OCI-LY1 (cell line): ENCODE measurements at regions not wholly inside any gene's neighbourhood (a gene's known extent, or its start where the extent isn't known, plus 50 kb on each side); places are given as distances from the start of the nearest gene placed in this dataset.

Experiments used
- H2AFZ ChIP-seq: fragments of 200-600 bp; sonication (generic), shearing (Covaris generic); 2 replicates; pipeline ENCODE4 v1.6.0; 2014; ENCODE audit warnings: antibody characterized with exemption, mild to moderate bottlenecking, low read length
- H3F3A ChIP-seq: fragments of 200-600 bp; sonication (generic), shearing (Covaris generic); 2 replicates; pipeline ENCODE4 v1.6.0; 2014; ENCODE audit warnings: mild to moderate bottlenecking, antibody characterized with exemption, low read length, moderate library complexity; ENCODE audit not compliant: insufficient read depth
- H3K27ac ChIP-seq: fragments of 200-600 bp; sonication (generic); 2 replicates; pipeline ENCODE4 v1.5.1; 2014; ENCODE audit warnings: low read length, mixed run types, mild to moderate bottlenecking, low read depth; ENCODE audit not compliant: poor library complexity, severe bottlenecking
- H3K27me3 ChIP-seq: fragments of 200-600 bp; sonication (generic); 2 replicates; pipeline ENCODE4 v1.6.0; 2014; ENCODE audit warnings: antibody characterized with exemption, mild to moderate bottlenecking, low read length, moderate library complexity; ENCODE audit not compliant: insufficient read depth
- H3K36me3 ChIP-seq: fragments of 200-600 bp; sonication (generic); 2 replicates; pipeline ENCODE4 v1.6.1; 2014; ENCODE audit warnings: mild to moderate bottlenecking, antibody characterized with exemption, low read length, moderate library complexity, mixed read lengths; ENCODE audit not compliant: insufficient read depth
- H3K4me1 ChIP-seq: fragments of 200-600 bp; sonication (generic); 2 replicates; pipeline ENCODE4 v1.5.1; 2014; ENCODE audit warnings: mild to moderate bottlenecking, low read length, moderate library complexity; ENCODE audit not compliant: insufficient read depth, severe bottlenecking
- H3K4me2 ChIP-seq: fragments of 200-600 bp; sonication (generic), shearing (Covaris generic); 2 replicates; pipeline ENCODE4 v1.6.1; 2014; ENCODE audit warnings: low read length
- H3K4me3 ChIP-seq: fragments of 200-600 bp; sonication (generic); 2 replicates; pipeline ENCODE4 v1.5.1; 2014; ENCODE audit warnings: low read length, low read depth, mild to moderate bottlenecking, mixed read lengths; ENCODE audit not compliant: poor library complexity, severe bottlenecking
- H3K79me2 ChIP-seq: fragments of 200-600 bp; shearing (Covaris generic); 2 replicates; pipeline ENCODE4 v1.6.1; 2016; ENCODE audit warnings: mixed run types, low read length, mixed read lengths; ENCODE audit not compliant: insufficient read depth
- H3K9ac ChIP-seq: fragments of 200-600 bp; sonication (generic), shearing (Covaris generic); 2 replicates; pipeline ENCODE4 v1.6.1; 2014; ENCODE audit warnings: mild to moderate bottlenecking, low read length, mixed read lengths
- H3K9me2 ChIP-seq: fragments of 200-600 bp; sonication (generic), shearing (Covaris generic); 2 replicates; pipeline ENCODE4 v1.6.1; 2014; ENCODE audit warnings: low read depth, mild to moderate bottlenecking, low read length, mixed read lengths
- H3K9me3 ChIP-seq: fragments of 200-600 bp; shearing (Covaris generic); 2 replicates; pipeline ENCODE4 v1.6.1; 2014; ENCODE audit warnings: low read length, mixed read lengths
- H4K20me1 ChIP-seq: fragments of 200-600 bp; sonication (generic), shearing (Covaris generic); 2 replicates; pipeline ENCODE4 v1.6.0; 2016; ENCODE audit warnings: mild to moderate bottlenecking, low read length; ENCODE audit not compliant: insufficient read depth
- EZH2 ChIP-seq: fragments of 200-600 bp; sonication (generic), shearing (Covaris generic); IDR thresholded peaks from 2 replicates; pipeline ENCODE4 v1.8.0; 2017; ENCODE audit warnings: borderline replicate concordance, mixed run types, mild to moderate bottlenecking, antibody characterized with exemption, low read length, moderate library complexity, mixed read lengths
- TF ChIP-seq, protein P1 (sequence below): fragments of 200-600 bp; sonication (generic), shearing (Covaris generic); IDR thresholded peaks from 2 replicates; pipeline ENCODE4 v1.5.1; 2017; ENCODE audit warnings: mild to moderate bottlenecking, antibody characterized with exemption, low read length, moderate library complexity, mixed read lengths

DNA sequence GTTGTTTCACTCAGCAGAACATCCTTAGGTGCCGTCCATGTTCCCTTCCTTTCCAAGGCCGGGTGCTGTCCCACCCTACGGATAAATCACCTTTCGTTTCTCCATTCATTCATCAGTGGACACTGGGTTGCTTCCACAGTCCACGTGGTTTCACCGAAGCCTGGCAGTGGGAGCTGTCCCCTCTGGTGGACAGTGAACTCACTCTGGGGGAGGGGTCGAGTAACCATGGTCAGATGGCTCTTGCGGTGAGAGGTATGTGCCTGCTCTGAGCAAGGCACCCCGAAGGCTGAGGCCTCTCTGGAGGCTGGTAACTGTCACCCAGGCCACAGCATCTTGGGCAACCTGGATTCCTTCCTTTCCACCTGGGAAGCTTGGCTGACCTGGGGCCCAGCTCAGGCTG is 61.5 kb upstream of the TWIST2 start:
- Histone ChIP-seq H3K27me3 (peaks cover 5% of the 10 kb centered on the region), H2AFZ (no peak overlapping the region), H3K4me3 (no peak overlapping the region)

GRCh38 chr2:238786792-238787490 is 60.9 kb upstream of the TWIST2 start:
- H3F3A ChIP-seq, result no peaks in the 10 kb centered on the region
- no peak overlapping the region for H3K4me3 ChIP-seq
- H3K36me3 ChIP-seq, result no peaks in the 10 kb centered on the region
- peaks cover 5% of the 10 kb centered on the region for H3K27me3 ChIP-seq
- no peaks in the 10 kb centered on the region for H3K79me2 ChIP-seq
- no peaks in the 10 kb centered on the region for H3K9me2 ChIP-seq
- H3K4me1 ChIP-seq, result no peaks in the 10 kb centered on the region
- H3K9ac ChIP-seq, result no peak overlapping the region
- no peaks in the 10 kb centered on the region for H4K20me1 ChIP-seq
- no peak overlapping the region for H2AFZ ChIP-seq
- H3K9me3 ChIP-seq, result no peaks in the 10 kb centered on the region
- H3K27ac ChIP-seq, result no peak overlapping the region
- H3K4me2 ChIP-seq, result no peak overlapping the region
- TF ChIP-seq, protein P1, sequence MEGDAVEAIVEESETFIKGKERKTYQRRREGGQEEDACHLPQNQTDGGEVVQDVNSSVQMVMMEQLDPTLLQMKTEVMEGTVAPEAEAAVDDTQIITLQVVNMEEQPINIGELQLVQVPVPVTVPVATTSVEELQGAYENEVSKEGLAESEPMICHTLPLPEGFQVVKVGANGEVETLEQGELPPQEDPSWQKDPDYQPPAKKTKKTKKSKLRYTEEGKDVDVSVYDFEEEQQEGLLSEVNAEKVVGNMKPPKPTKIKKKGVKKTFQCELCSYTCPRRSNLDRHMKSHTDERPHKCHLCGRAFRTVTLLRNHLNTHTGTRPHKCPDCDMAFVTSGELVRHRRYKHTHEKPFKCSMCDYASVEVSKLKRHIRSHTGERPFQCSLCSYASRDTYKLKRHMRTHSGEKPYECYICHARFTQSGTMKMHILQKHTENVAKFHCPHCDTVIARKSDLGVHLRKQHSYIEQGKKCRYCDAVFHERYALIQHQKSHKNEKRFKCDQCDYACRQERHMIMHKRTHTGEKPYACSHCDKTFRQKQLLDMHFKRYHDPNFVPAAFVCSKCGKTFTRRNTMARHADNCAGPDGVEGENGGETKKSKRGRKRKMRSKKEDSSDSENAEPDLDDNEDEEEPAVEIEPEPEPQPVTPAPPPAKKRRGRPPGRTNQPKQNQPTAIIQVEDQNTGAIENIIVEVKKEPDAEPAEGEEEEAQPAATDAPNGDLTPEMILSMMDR, result no peak
- no peak for TF ChIP-seq EZH2

More for the DNA sequence above, 61.5 kb upstream of the TWIST2 start:
- Histone ChIP-seq H3K27ac (no peak overlapping the region), H3K9me2 (no peaks in the 10 kb centered on the region), H4K20me1 (no peaks in the 10 kb centered on the region), H3K9me3 (no peaks in the 10 kb centered on the region), H3K36me3 (no peaks in the 10 kb centered on the region), H3F3A (no peaks in the 10 kb centered on the region), H3K9ac (no peak overlapping the region), H3K4me1 (no peaks in the 10 kb centered on the region), H3K4me2 (no peak overlapping the region), H3K79me2 (no peaks in the 10 kb centered on the region)
- no peak for TF ChIP-seq EZH2
- TF ChIP-seq, protein P1, result no peak

DNA sequence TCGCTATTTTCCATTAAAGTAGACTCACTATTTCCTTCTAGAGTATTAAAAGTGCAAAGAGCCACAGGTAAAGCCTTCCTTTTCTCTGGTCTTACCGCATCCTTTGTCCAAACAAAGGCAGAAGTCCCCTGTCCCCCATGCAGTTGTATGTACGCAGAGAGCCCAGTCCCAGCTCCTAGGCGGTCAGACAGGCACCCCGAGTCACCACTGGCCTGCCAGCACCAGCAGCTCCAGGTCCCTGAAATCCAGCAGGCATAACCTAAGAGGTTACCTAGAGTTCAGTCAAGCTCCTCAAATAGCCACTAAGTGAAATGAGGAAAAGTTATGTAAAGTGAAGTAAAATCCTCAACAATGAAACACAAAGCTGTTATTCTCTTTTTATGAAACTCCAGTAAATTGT is 60.4 kb upstream of the TWIST2 start:
- Histone ChIP-seq H3K9me2 (no peaks in the 10 kb centered on the region), H3K27me3 (peaks cover 5% of the 10 kb centered on the region), H3K4me1 (no peaks in the 10 kb centered on the region), H3K9me3 (no peaks in the 10 kb centered on the region), H3K36me3 (no peaks in the 10 kb centered on the region), H3K4me2 (no peak overlapping the region), H3K79me2 (no peaks in the 10 kb centered on the region), H3K27ac (no peak overlapping the region), H2AFZ (no peak overlapping the region), H3K4me3 (no peak overlapping the region), H4K20me1 (no peaks in the 10 kb centered on the region), H3F3A (no peaks in the 10 kb centered on the region), H3K9ac (no peak overlapping the region)
- TF ChIP-seq, protein P1, result no peak
- no peak for TF ChIP-seq EZH2
